AG09309 (cell line): ENCODE measurements at regions not wholly inside any gene's neighbourhood (a gene's known extent, or its start where the extent isn't known, plus 50 kb on each side); places are given as distances from the start of the nearest gene placed in this dataset.

Source experiments
- DNase-seq: peaks from one replicate; pipeline ENCODE4 v3.0.0-alpha.2; 2010; ENCODE audit warnings: low read depth
- H3K4me3 ChIP-seq: 2 replicates; pipeline ENCODE4 v1.5.1; 2011; ENCODE audit warnings: mild to moderate bottlenecking, low read depth, low read length, moderate library complexity; ENCODE audit not compliant: control insufficient read depth
- CTCF ChIP-seq: IDR thresholded peaks from 2 replicates; pipeline ENCODE4 v1.5.1; 2011; ENCODE audit warnings: mild to moderate bottlenecking, low read depth, low read length, inconsistent platforms; ENCODE audit not compliant: insufficient read depth, control insufficient read depth; ENCODE audit errors: missing control alignments

- TF ChIP-seq CTCF, result no peak
- H3K4me3 ChIP-seq, result no peak overlapping the region
- DNase-seq, result no peak
Observed at GRCh38 chr5:158373608-158374395, 514.9 kb upstream of the CLINT1 start.

DNA sequence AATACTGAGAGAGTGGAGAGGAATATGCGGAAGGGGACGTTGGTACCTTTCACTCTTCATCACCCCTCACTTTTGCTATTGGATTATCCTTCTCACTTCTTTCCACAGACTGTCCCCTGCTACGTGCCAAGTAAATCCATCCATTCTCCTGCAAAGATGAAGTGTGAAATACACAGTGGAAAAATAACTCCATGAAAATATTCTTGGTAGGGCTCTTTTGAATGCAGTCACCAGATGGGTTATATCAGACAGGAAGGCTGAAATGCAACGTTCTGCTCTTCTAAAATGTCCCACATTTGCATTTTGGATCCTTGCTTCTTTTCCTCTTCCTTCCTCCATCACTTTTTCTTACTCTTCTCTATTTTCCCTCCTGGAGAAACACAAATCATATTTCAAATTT is 510.3 kb upstream of the CLINT1 start:
- TF ChIP-seq CTCF, result no peak
- no peak overlapping the region for H3K4me3 ChIP-seq
- no peak for DNase-seq

DNA sequence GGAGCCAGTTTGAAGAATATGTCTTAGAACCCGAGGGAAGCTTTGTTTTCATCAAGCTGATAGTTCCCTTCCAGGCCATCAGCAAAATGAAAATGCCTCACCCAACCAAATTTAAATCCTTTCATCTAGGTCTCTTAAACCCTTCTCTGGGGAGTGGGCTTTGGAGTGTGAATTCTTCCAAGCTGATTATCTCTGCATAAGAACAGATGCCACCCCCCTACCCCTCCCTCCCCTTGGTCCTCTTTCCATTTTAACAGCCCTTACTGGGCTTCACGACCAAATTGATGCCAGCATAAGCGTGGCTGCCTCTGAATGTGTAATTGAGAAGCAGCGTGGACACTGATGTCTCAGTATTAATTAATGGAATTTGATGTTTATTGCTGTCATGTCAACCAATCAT is 509.7 kb upstream of the CLINT1 start:
- no peak for DNase-seq
- no peak overlapping the region for H3K4me3 ChIP-seq
- no peak for TF ChIP-seq CTCF

- DNase-seq, result no peak
- TF ChIP-seq CTCF, result no peak
- no peak overlapping the region for H3K4me3 ChIP-seq
Observed at GRCh38 chr5:158364367-158364766, 505.4 kb upstream of the CLINT1 start.

GRCh38 chr5:158354958-158355357 is 496.0 kb upstream of the CLINT1 start:
- DNase-seq, result no peak
- TF ChIP-seq CTCF, result no peak
- H3K4me3 ChIP-seq, result no peak overlapping the region

- no peak for DNase-seq
- no peak for TF ChIP-seq CTCF
- H3K4me3 ChIP-seq, result no peak overlapping the region
Observed at GRCh38 chr5:158351485-158352125, 492.7 kb upstream of the CLINT1 start.

GRCh38 chr5:158349987-158350386 is 491.0 kb upstream of the CLINT1 start:
- no peak for TF ChIP-seq CTCF
- no peak for DNase-seq

More at GRCh38 chr5:158349987-158350386, 491.0 kb upstream of the CLINT1 start:
- no peak overlapping the region for H3K4me3 ChIP-seq
